GM23248 (cell line): ENCODE measurements at regions not wholly inside any gene's neighbourhood (a gene's known extent, or its start where the extent isn't known, plus 50 kb on each side); places are given as distances from the start of the nearest gene placed in this dataset.

ENCODE experiments used
- DNase-seq: peaks from one replicate; pipeline ENCODE4 v3.0.0-alpha.2; 2015
- H2AFZ ChIP-seq: fragments of 200-600 bp; sonication (generic); 2 replicates; pipeline ENCODE4 v1.6.1; 2016; ENCODE audit warnings: antibody characterized with exemption
- H3F3A ChIP-seq: fragments of 200-600 bp; sonication (generic); 2 replicates; pipeline ENCODE4 v1.6.1; 2016; ENCODE audit warnings: mild to moderate bottlenecking, antibody characterized with exemption, mixed run types; ENCODE audit not compliant: insufficient read depth
- H3K27ac ChIP-seq: fragments of 200-600 bp; sonication (generic); 2 replicates; pipeline ENCODE4 v1.5.1; 2016; ENCODE audit warnings: mild to moderate bottlenecking
- H3K27me3 ChIP-seq: fragments of 200-600 bp; sonication (generic); replicated peaks from 2 replicates; pipeline ENCODE4 v1.6.1; 2016; ENCODE audit warnings: mild to moderate bottlenecking; ENCODE audit not compliant: insufficient read depth
- H3K36me3 ChIP-seq: fragments of 200-600 bp; sonication (generic); 2 replicates; pipeline ENCODE4 v1.6.1; 2016; ENCODE audit warnings: low read depth, mild to moderate bottlenecking
- H3K4me1 ChIP-seq: fragments of 200-600 bp; sonication (generic); 2 replicates; pipeline ENCODE4 v1.6.1; 2016; ENCODE audit warnings: mild to moderate bottlenecking; ENCODE audit not compliant: insufficient read depth
- H3K4me2 ChIP-seq: fragments of 200-600 bp; sonication (generic); one replicate; pipeline ENCODE4 v1.6.1; 2016; ENCODE audit warnings: mild to moderate bottlenecking; ENCODE audit not compliant: unreplicated experiment
- H3K4me3 ChIP-seq: fragments of 200-600 bp; sonication (generic); 2 replicates; pipeline ENCODE4 v1.5.1; 2016; ENCODE audit warnings: mild to moderate bottlenecking
- H3K79me2 ChIP-seq: fragments of 200-600 bp; sonication (generic); 2 replicates; pipeline ENCODE4 v1.6.1; 2016; ENCODE audit warnings: mild to moderate bottlenecking; ENCODE audit not compliant: insufficient read depth
- H3K9ac ChIP-seq: fragments of 200-600 bp; sonication (generic); 2 replicates; pipeline ENCODE4 v1.6.1; 2016; ENCODE audit warnings: mild to moderate bottlenecking
- H3K9me2 ChIP-seq: fragments of 200-600 bp; sonication (generic); 2 replicates; pipeline ENCODE4 v1.6.1; 2016; ENCODE audit warnings: mixed run types, mild to moderate bottlenecking, moderate library complexity; ENCODE audit not compliant: insufficient read depth
- H3K9me3 ChIP-seq: fragments of 200-600 bp; sonication (generic); one replicate; pipeline ENCODE4 v1.6.1; 2017; ENCODE audit warnings: low read depth
- H4K20me1 ChIP-seq: fragments of 200-600 bp; sonication (generic); 2 replicates; pipeline ENCODE4 v1.6.0; 2016; ENCODE audit not compliant: insufficient read depth
- EZH2 ChIP-seq: fragments of 200-600 bp; sonication (generic); IDR thresholded peaks from 2 replicates; pipeline ENCODE4 v1.6.1; 2018; ENCODE audit warnings: antibody characterized with exemption, mild to moderate bottlenecking; ENCODE audit not compliant: insufficient read depth, poor library complexity, severe bottlenecking
- EZH2phosphoT487 ChIP-seq: fragments of 200-600 bp; sonication (generic); IDR thresholded peaks from 2 replicates; pipeline ENCODE4 v1.6.1; 2018; ENCODE audit warnings: antibody characterized with exemption, moderate library complexity, mild to moderate bottlenecking, low read depth; ENCODE audit not compliant: insufficient read depth
- WGBS, 2 experiments: methylation state at CpG; one replicate each; pipeline ENCODE4 v1.1.6; 2015 to 2017; ENCODE audit warnings: low lambda C conversion rate in 2 of 2, low coverage in 1 of 2; ENCODE audit errors: missing lambda C conversion rate in 2 of 2; 5-methylcytosine and 5-hydroxymethylcytosine counted together
- in situ Hi-C: fragments of 300-500 bp; cut with MboI; formaldehyde crosslinking; loops from 2 replicates; pipeline ENCODE4 v1.15.0; 2020

- Histone ChIP-seq H3K9me2 (no peaks in the 10 kb centered on the region), H3K27me3 (no peaks in the 10 kb centered on the region), H4K20me1 (no peaks in the 10 kb centered on the region), H3K4me1 (peaks cover 14% of the 10 kb centered on the region), H3K27ac (peak overlapping the region; percentile 60), H3K9ac (peak overlapping the region; percentile 3; the same call in 1 of the 2 replicates), H3K4me2 (peak overlapping the region; percentile 71), H3F3A (peaks cover 7% of the 10 kb centered on the region; the same call in 1 of the 2 replicates), H3K36me3 (no peaks in the 10 kb centered on the region), H3K4me3 (peak overlapping the region; percentile 61), H3K79me2 (no peaks in the 10 kb centered on the region), H3K9me3 (no peaks in the 10 kb centered on the region), H2AFZ (peak overlapping the region; percentile 39)
- 34 to 37% methylated on average over 5 of the region's 5 CpGs for WGBS, 2 experiments
- in situ Hi-C loops: no loop called here
- peak; percentile 76 for DNase-seq
- TF ChIP-seq EZH2phosphoT487 (no peak), EZH2 (no peak)
Measured at GRCh38 chr5:52674815-52675545, 112.7 kb upstream of the ITGA1 start.

- WGBS, 2 experiments: 70 to 82% methylated on average over 7 of the region's 7 CpGs
- H3F3A ChIP-seq: no peaks in the 10 kb centered on the region
- in situ Hi-C loops: no loop called here
Measured at GRCh38 chr5:52682492-52682891, 105.2 kb upstream of the ITGA1 start.

GRCh38 chr5:52684051-52684450 is 103.7 kb upstream of the ITGA1 start:
- DNase-seq: peak; percentile 14
- in situ Hi-C loops: no loop called here
- no peaks in the 10 kb centered on the region for H3K27me3 ChIP-seq
- H3K4me3 ChIP-seq: no peak overlapping the region
- no peaks in the 10 kb centered on the region for H3K79me2 ChIP-seq
- TF ChIP-seq EZH2 (no peak), EZH2phosphoT487 (no peak)
- no peak overlapping the region for H3K27ac ChIP-seq
- no peaks in the 10 kb centered on the region for H3K9me3 ChIP-seq
- peaks cover 7% of the 10 kb centered on the region for H3K4me1 ChIP-seq
- no peak overlapping the region for H2AFZ ChIP-seq
- no peaks in the 10 kb centered on the region for H3K9me2 ChIP-seq
- no peak overlapping the region for H3K9ac ChIP-seq
- H4K20me1 ChIP-seq: no peaks in the 10 kb centered on the region
- no peaks in the 10 kb centered on the region for H3K36me3 ChIP-seq
- 12 to 20% methylated on average over 1 of the region's 1 CpG for WGBS, 2 experiments
- H3K4me2 ChIP-seq: no peak overlapping the region
- H3F3A ChIP-seq: no peaks in the 10 kb centered on the region

More at GRCh38 chr5:52682492-52682891, 105.2 kb upstream of the ITGA1 start:
- Histone ChIP-seq H3K79me2 (no peaks in the 10 kb centered on the region), H2AFZ (no peak overlapping the region), H3K4me1 (peaks cover 7% of the 10 kb centered on the region), H3K27me3 (no peaks in the 10 kb centered on the region), H3K27ac (no peak overlapping the region), H3K36me3 (no peaks in the 10 kb centered on the region), H3K9me3 (no peaks in the 10 kb centered on the region), H3K4me3 (no peak overlapping the region), H3K9me2 (no peaks in the 10 kb centered on the region), H3K9ac (no peak overlapping the region), H4K20me1 (no peaks in the 10 kb centered on the region), H3K4me2 (no peak overlapping the region)
- DNase-seq: no peak
- TF ChIP-seq EZH2phosphoT487: no peak
- no peak for TF ChIP-seq EZH2

- in situ Hi-C loops: no loop called here
- Histone ChIP-seq H3K4me2 (no peak overlapping the region), H3K9me2 (no peaks in the 10 kb centered on the region), H3F3A (no peaks in the 10 kb centered on the region), H3K27ac (no peak overlapping the region), H3K27me3 (no peaks in the 10 kb centered on the region), H3K36me3 (no peaks in the 10 kb centered on the region), H3K4me3 (no peak overlapping the region), H4K20me1 (no peaks in the 10 kb centered on the region), H3K79me2 (no peaks in the 10 kb centered on the region), H3K9me3 (no peaks in the 10 kb centered on the region), H3K9ac (no peak overlapping the region), H3K4me1 (peaks cover 12% of the 10 kb centered on the region), H2AFZ (no peak overlapping the region)
- no peak for TF ChIP-seq EZH2
- no peak for TF ChIP-seq EZH2phosphoT487
- no peak for DNase-seq
- 72 to 75% methylated on average over 1 of the region's 1 CpG for WGBS, 2 experiments
Measured at GRCh38 chr5:52685566-52685965, 102.2 kb upstream of the ITGA1 start.

DNA sequence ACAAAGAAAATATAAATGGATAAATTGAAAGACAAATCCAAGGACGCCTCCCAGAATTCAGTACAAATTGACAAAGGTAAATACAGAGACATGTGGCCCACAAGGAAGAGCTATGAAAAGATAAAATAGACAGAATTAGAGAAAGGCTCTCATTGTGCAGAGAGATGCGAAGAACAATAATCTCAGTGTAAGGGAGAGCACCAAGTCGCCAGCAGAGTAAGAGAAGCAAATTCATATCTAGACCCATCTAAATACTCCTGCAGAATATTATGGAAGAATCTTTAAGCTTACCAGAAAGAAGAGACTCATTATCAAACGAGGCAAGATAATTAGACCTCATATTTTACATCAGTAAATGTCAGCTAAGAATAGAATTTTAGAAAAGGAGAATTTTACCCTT is 101.7 kb upstream of the ITGA1 start:
- Histone ChIP-seq H3K27me3 (no peaks in the 10 kb centered on the region), H4K20me1 (no peaks in the 10 kb centered on the region), H2AFZ (no peak overlapping the region), H3K9me3 (no peaks in the 10 kb centered on the region), H3K4me3 (no peak overlapping the region), H3K27ac (no peak overlapping the region), H3K79me2 (no peaks in the 10 kb centered on the region), H3K4me2 (no peak overlapping the region), H3K9me2 (no peaks in the 10 kb centered on the region), H3F3A (no peaks in the 10 kb centered on the region), H3K9ac (no peak overlapping the region), H3K36me3 (no peaks in the 10 kb centered on the region), H3K4me1 (peaks cover 16% of the 10 kb centered on the region)
- DNase-seq: no peak
- WGBS, 2 experiments: 62 to 63% methylated on average over 4 of the region's 4 CpGs
- in situ Hi-C loops: no loop called here
- TF ChIP-seq EZH2phosphoT487 (no peak), EZH2 (no peak)
